Lung (tissue), 11 donors: ENCODE measurements at regions not wholly inside any gene's neighbourhood (a gene's known extent, or its start where the extent isn't known, plus 50 kb on each side); places are given as distances from the start of the nearest gene placed in this dataset.
"Not testable (repeated sequence)": the region's sequence is repeated elsewhere in the genome, so short reads cannot be mapped to it uniquely, and the experiment has no call there.

Experiments used
- ATAC-seq: fragments of 200-7000 bp; cut with Tn5 transposase; one replicate; pipeline ENCODE4 v1.9.1; 2020; ENCODE audit warnings: moderate number of reproducible peaks; ENCODE audit not compliant: insufficient read depth, low FRiP score
- DNase-seq, 3 donors: peaks; one replicate each; pipeline ENCODE4 v3.0.0-alpha.2; 2013 to 2017
- H3K27ac ChIP-seq, 2 donors: one replicate each; pipeline ENCODE4 v1.5.1; 2013; ENCODE audit warnings: mild to moderate bottlenecking in 2 of 2, moderate library complexity in 2 of 2, control low read depth in 1 of 2, inconsistent platforms in 1 of 2, low read depth in 1 of 2, low read length in 1 of 2
- H3K27me3 ChIP-seq, 3 donors: one replicate each; pipeline ENCODE4 v1.5.1; 2013; ENCODE audit warnings: low read length in 2 of 3; ENCODE audit not compliant: control insufficient read depth in 3 of 3, insufficient read depth in 3 of 3
- H3K36me3 ChIP-seq, 4 donors: one replicate each; pipeline ENCODE4 v1.5.1; 2013; ENCODE audit warnings: low read length in 4 of 4, mild to moderate bottlenecking in 1 of 4, moderate library complexity in 1 of 4; ENCODE audit not compliant: control insufficient read depth in 4 of 4, insufficient read depth in 4 of 4
- H3K4me1 ChIP-seq, 5 donors: one replicate each; pipeline ENCODE4 v1.5.1; 2013; ENCODE audit warnings: low read length in 5 of 5, mild to moderate bottlenecking in 2 of 5, moderate library complexity in 1 of 5; ENCODE audit not compliant: control insufficient read depth in 5 of 5, insufficient read depth in 5 of 5
- H3K4me3 ChIP-seq: one replicate; pipeline ENCODE4 v1.5.1; 2013; ENCODE audit warnings: mild to moderate bottlenecking, control low read depth, moderate library complexity
- H3K9ac ChIP-seq, 2 donors: one replicate each; pipeline ENCODE4 v1.5.1; 2013; ENCODE audit warnings: low read length in 2 of 2, control low read depth in 1 of 2; ENCODE audit not compliant: insufficient read depth in 1 of 2
- H3K9me3 ChIP-seq, 4 donors: one replicate each; pipeline ENCODE4 v1.5.1; 2013; ENCODE audit warnings: low read length in 3 of 4, mild to moderate bottlenecking in 1 of 4, moderate library complexity in 1 of 4; ENCODE audit not compliant: control insufficient read depth in 4 of 4, insufficient read depth in 3 of 4
- CTCF ChIP-seq: IDR thresholded peaks from 2 replicates; pipeline ENCODE4 v1.5.1; 2012; ENCODE audit warnings: mild to moderate bottlenecking; ENCODE audit errors: control extremely low read depth, extremely low read depth
- WGBS, 2 donors: extraction: QIAGEN DNeasy Blood & Tissue Kit; methylation state at CpG; one replicate each; pipeline ENCODE4 v1.1.7; 2013; 5-methylcytosine and 5-hydroxymethylcytosine counted together
- donor health status: control.
- donor health status: control.
- donor health status: Bipolar disorder and iron deficiency.
- donor health status: healthy.
- donor health status: DM: yes; HTN: yes; CAD: no.

GRCh38 chr7:69076566-69076965 is 521.7 kb upstream of the AUTS2 start:
- DNase-seq = no peak
- H3K9me3 ChIP-seq = peaks cover 0 to 4% (median 1%) of the 10 kb centered on the region in 4 donors
- no peak overlapping the region for H3K4me3 ChIP-seq
- ATAC-seq = no peak
- WGBS, 2 donors = 86 to 92% methylated on average over 4 of the region's 4 CpGs
- no peaks in the 10 kb centered on the region for H3K27me3 ChIP-seq
- no peak for TF ChIP-seq CTCF
- no peaks in the 10 kb centered on the region for H3K36me3 ChIP-seq
- H3K9ac ChIP-seq = no peak overlapping the region
- H3K27ac ChIP-seq = no peak overlapping the region
- H3K4me1 ChIP-seq = peaks cover 0 to 8% (median 6%) of the 10 kb centered on the region in 5 donors

DNA sequence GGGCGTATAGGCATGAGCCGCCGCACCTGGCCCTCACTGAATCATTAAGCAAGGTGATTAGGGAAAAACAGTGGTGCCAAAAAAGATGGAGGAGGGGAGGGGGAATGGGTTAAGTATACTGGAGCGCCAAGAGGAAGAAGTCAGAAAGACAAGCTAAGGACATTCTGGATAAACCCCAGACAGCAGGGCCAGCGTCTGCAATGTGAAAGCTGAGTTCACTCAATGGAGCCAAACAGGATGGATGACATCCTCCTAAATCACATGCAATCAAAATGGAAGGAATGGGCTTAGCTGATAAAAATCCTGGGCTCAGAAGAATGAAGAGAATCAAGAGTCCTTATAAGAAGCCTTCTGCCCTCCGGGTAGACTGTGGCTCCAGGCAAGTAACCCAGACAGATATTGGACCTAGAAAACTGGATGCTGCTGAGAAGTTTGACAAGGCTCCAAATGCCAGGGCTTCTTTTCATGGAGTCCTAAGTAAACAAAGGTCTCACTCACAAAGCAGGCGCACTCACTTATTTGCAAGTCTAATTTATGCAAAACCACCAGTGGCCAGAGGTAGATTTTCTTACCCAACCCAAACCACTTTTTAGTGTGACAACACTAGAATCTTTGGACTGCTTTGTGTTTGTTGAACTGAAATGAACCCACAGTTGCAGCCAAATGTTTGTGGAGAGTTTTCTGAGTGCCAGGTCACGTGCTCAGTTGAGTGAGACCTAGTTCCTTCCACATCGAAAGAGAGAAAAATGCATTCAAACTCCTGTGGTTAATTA is 519.1 kb upstream of the AUTS2 start:
- Histone ChIP-seq H3K36me3 (no peaks in the 10 kb centered on the region), H3K27ac (no peak overlapping the region), H3K4me3 (no peak overlapping the region), H3K9ac (no peak overlapping the region), H3K27me3 (no peaks in the 10 kb centered on the region), H3K9me3 (peaks cover 0 to 2% (median 0%) of the 10 kb centered on the region in 4 donors), H3K4me1 (peaks cover 0 to 8% (median 6%) of the 10 kb centered on the region in 5 donors)
- WGBS, 2 donors = 60 to 75% methylated on average over 9 of the region's 9 CpGs
- DNase-seq (peak; percentile 21 to 88 (median 69)), ATAC-seq (peak; percentile 27)
- no peak for TF ChIP-seq CTCF

GRCh38 chr7:69087281-69087680 is 511.0 kb upstream of the AUTS2 start:
- WGBS, 2 donors = 86 to 92% methylated on average over 2 of the region's 2 CpGs
- not testable (repeated sequence) for ATAC-seq

DNA sequence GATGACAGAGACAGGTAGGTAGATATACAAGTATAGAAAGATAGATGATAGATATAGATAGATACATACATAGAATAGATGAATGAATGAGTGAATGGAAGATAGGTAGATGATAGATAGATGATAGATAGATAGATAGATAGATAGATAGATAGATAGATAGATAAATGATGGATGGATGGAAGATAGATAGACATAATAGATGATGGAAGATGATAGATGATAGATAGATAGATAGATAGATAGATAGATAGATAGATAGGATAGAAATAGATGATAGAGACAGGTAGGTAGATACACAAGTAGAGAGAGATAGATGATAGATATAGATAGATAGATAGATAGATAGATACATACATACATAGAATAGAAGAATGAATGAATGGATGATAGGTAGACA is 510.1 kb upstream of the AUTS2 start:
- DNase-seq (no peak), ATAC-seq (no peak)
- Histone ChIP-seq H3K27me3 (peaks cover 0 to 3% (median 2%) of the 10 kb centered on the region in 3 donors), H3K4me3 (no peak overlapping the region), H3K27ac (no peak overlapping the region), H3K4me1 (no peaks in the 10 kb centered on the region), H3K36me3 (no peaks in the 10 kb centered on the region), H3K9ac (no peak overlapping the region), H3K9me3 (peaks cover 0 to 2% (median 0%) of the 10 kb centered on the region in 4 donors)
- TF ChIP-seq CTCF = no peak

More at GRCh38 chr7:69087281-69087680, 511.0 kb upstream of the AUTS2 start:
- H3K9ac ChIP-seq, DNase-seq, H3K4me3 ChIP-seq, H3K9me3 ChIP-seq, H3K27ac ChIP-seq, H3K36me3 ChIP-seq, H3K27me3 ChIP-seq, H3K4me1 ChIP-seq: not testable (repeated sequence)
